Transverse colon (tissue), 4 donors: ENCODE measurements at regions not wholly inside any gene's neighbourhood (a gene's known extent, or its start where the extent isn't known, plus 50 kb on each side); places are given as distances from the start of the nearest gene placed in this dataset.

ENCODE experiments used
- DNase-seq: peaks from one replicate; pipeline ENCODE4 v3.0.0-alpha.2; 2019
- H3K27ac ChIP-seq, 4 donors: fragments of 200-600 bp; sonication (generic); 2 replicates each; pipeline ENCODE4 v1.5.1; 2016 to 2018; ENCODE audit warnings: inconsistent platforms in 4 of 4
- H3K27me3 ChIP-seq: fragments of 200-600 bp; sonication (generic); 2 replicates; pipeline ENCODE4 v1.5.1; 2017; ENCODE audit warnings: inconsistent platforms
- H3K36me3 ChIP-seq, 4 donors: fragments of 200-600 bp; sonication (generic); 2 replicates each; pipeline ENCODE4 v1.5.1; 2017 to 2019; ENCODE audit warnings: inconsistent platforms in 4 of 4
- H3K4me1 ChIP-seq, 4 donors: fragments of 200-600 bp; sonication (generic); 2 replicates each; pipeline ENCODE4 v1.5.1; 2017 to 2020; ENCODE audit warnings: inconsistent platforms in 4 of 4
- H3K4me3 ChIP-seq, 4 donors: fragments of 200-600 bp; sonication (generic); 1 replicate in 1 of 4; 2 replicates in 3 of 4; pipeline versions ENCODE4 v1.5.1 to v1.6.1; 2017 to 2019; ENCODE audit warnings: inconsistent platforms in 4 of 4
- H3K9me3 ChIP-seq, 2 donors: fragments of 200-600 bp; sonication (generic); 2 replicates each; pipeline ENCODE4 v1.5.1; 2017 to 2019; ENCODE audit warnings: inconsistent platforms in 2 of 2
- CTCF ChIP-seq, 5 experiments: fragments of 200-600 bp in 3 of 5; fragments of 450-650 bp in 2 of 5; sonication (generic) in 3 of 5; IDR thresholded peaks; 1 replicate in 2 of 5; 2 replicates in 3 of 5; pipeline ENCODE4 v1.5.1; 2016 to 2017; ENCODE audit warnings: antibody characterized with exemption in 5 of 5, inconsistent platforms in 3 of 5, mild to moderate bottlenecking in 2 of 5, moderate library complexity in 1 of 5
- EP300 ChIP-seq: sonication (generic); formaldehyde crosslinking; IDR thresholded peaks from one replicate; pipeline ENCODE4 v1.6.1; 2017; ENCODE audit warnings: antibody characterized with exemption, low read depth
- POLR2A ChIP-seq: fragments of 450-650 bp; IDR thresholded peaks from one replicate; pipeline ENCODE4 v1.6.1; 2016; ENCODE audit warnings: antibody characterized with exemption, mild to moderate bottlenecking, moderate library complexity
- POLR2AphosphoS5 ChIP-seq, 3 donors: sonication (generic); formaldehyde crosslinking; IDR thresholded peaks; one replicate each; pipeline ENCODE4 v1.6.1; 2016; ENCODE audit warnings: antibody characterized with exemption in 3 of 3
- WGBS, 2 donors: methylation state at CpG; one replicate each; pipeline ENCODE4 v1.1.5; 2018; ENCODE audit warnings: low coverage in 1 of 2; 5-methylcytosine and 5-hydroxymethylcytosine counted together
- in situ Hi-C, 4 donors: fragments of 200-750 bp; cut with MboI; loops; one replicate each; pipeline versions ENCODE4 v1.15.0 to v1.15.1; 2017; ENCODE audit warnings: low sequenced_read_pairs in 3 of 4, low pct_ligation_motif_present in 1 of 4, low pct_unique_long_range_greater_than_20kb in 1 of 4
- intact Hi-C: fragments of 100-400 bp; cut with DNase I; formaldehyde crosslinking; loops from one replicate; pipeline ENCODE4 v1.15.1; 2023; ENCODE audit warnings: low total_unique reads

- Histone ChIP-seq H3K4me1 (no peaks in the 10 kb centered on the region), H3K27ac (no peak overlapping the region), H3K4me3 (no peak overlapping the region), H3K9me3 (no peaks in the 10 kb centered on the region), H3K36me3 (no peaks in the 10 kb centered on the region), H3K27me3 (no peaks in the 10 kb centered on the region)
- no peak for DNase-seq
- TF ChIP-seq POLR2A (no peak), EP300 (no peak), CTCF (IDR thresholded peaks at IDR 0.05) (no peak), POLR2AphosphoS5 (IDR thresholded peaks at IDR 0.05) (no peak)
- intact Hi-C loops, result no loop called here
- 97 to 100% methylated on average over 1 to 2 of the region's 2 CpGs for WGBS, 2 donors
- in situ Hi-C loops, result no loop called here
Measured at GRCh38 chr7:115102738-115103137, 180.8 kb downstream of the MDFIC start.

- Histone ChIP-seq H3K36me3 (no peaks in the 10 kb centered on the region), H3K9me3 (no peaks in the 10 kb centered on the region), H3K27me3 (no peaks in the 10 kb centered on the region), H3K27ac (no peak overlapping the region), H3K4me1 (no peaks in the 10 kb centered on the region), H3K4me3 (no peak overlapping the region)
- no peak for DNase-seq
- TF ChIP-seq POLR2AphosphoS5 (IDR thresholded peaks at IDR 0.05) (no peak), POLR2A (no peak), CTCF (IDR thresholded peaks at IDR 0.05) (no peak), EP300 (no peak)
- intact Hi-C loops (no loop called here), in situ Hi-C loops (no loop called here)
Measured at GRCh38 chr7:115101199-115101598, 179.3 kb downstream of the MDFIC start.

- DNase-seq, result no peak
- Histone ChIP-seq H3K27me3 (no peaks in the 10 kb centered on the region), H3K27ac (no peak overlapping the region), H3K4me3 (no peak overlapping the region), H3K4me1 (no peaks in the 10 kb centered on the region), H3K36me3 (no peaks in the 10 kb centered on the region), H3K9me3 (no peaks in the 10 kb centered on the region)
- intact Hi-C loops (no loop called here), in situ Hi-C loops (no loop called here)
- no peak for TF ChIP-seq POLR2AphosphoS5 (IDR thresholded peaks at IDR 0.05)
- no peak for TF ChIP-seq POLR2A
- TF ChIP-seq CTCF (IDR thresholded peaks at IDR 0.05), result no peak
- TF ChIP-seq EP300, result no peak
- 48% methylated on average over 1 of the region's 1 CpG; no CpG with 5 or more reads in 1 of the 2 donors for WGBS, 2 donors
Measured at GRCh38 chr7:115099906-115100305, 178.0 kb downstream of the MDFIC start.

GRCh38 chr7:115097175-115097671 lies 175.3 kb downstream of the MDFIC start:
- in situ Hi-C loops (no loop called here), intact Hi-C loops (no loop called here)
- H3K4me3 ChIP-seq, result no peak overlapping the region
- no peaks in the 10 kb centered on the region for H3K4me1 ChIP-seq
- H3K27ac ChIP-seq, result no peak overlapping the region
- H3K27me3 ChIP-seq, result no peaks in the 10 kb centered on the region
- no peak for DNase-seq
- 58 to 82% methylated on average over 1 to 3 of the region's 3 CpGs for WGBS, 2 donors
- H3K36me3 ChIP-seq, result no peaks in the 10 kb centered on the region
- no peaks in the 10 kb centered on the region for H3K9me3 ChIP-seq
- no peak for TF ChIP-seq CTCF (IDR thresholded peaks at IDR 0.05)
- no peak for TF ChIP-seq POLR2A
- no peak for TF ChIP-seq EP300
- TF ChIP-seq POLR2AphosphoS5 (IDR thresholded peaks at IDR 0.05), result no peak
